ENCODE measurements at regions not wholly inside any gene's neighbourhood (a gene's known extent, or its start where the extent isn't known, plus 50 kb on each side); places are given as distances from the start of the nearest gene placed in this dataset.

GRCh38 chr15:70201425-70201775 is 103.7 kb upstream of the TLE3 start:
- Histone ChIP-seq H3K27me3 (ENCODE audit: control insufficient read depth in 2 of 2, insufficient read depth in 1 of 2, low read length in 1 of 2) (no peaks in the 10 kb centered on the region), H3K27ac (ENCODE audit: low read depth in 1 of 2, low read length in 1 of 2) (no peak overlapping the region), H3K4me1 (ENCODE audit: control insufficient read depth in 2 of 2, insufficient read depth in 2 of 2, low read length in 2 of 2) (peaks cover 0 to 38% of the 10 kb centered on the region in 2 donors), H3K36me3 (ENCODE audit: control insufficient read depth in 2 of 2, insufficient read depth in 2 of 2, low read length in 1 of 2) (no peaks in the 10 kb centered on the region), H3K9me3 (ENCODE audit: control insufficient read depth in 2 of 2, insufficient read depth in 1 of 2, low read length in 1 of 2) (no peaks in the 10 kb centered on the region), H3K4me3 (ENCODE audit: low read length in 2 of 2) (no peak overlapping the region)
- WGBS: 92% methylated on average over 6 of the region's 6 CpGs
- DNase-seq (ENCODE audit: low read depth in 6 of 9, low spot score in 9 of 9): no peak

DNA sequence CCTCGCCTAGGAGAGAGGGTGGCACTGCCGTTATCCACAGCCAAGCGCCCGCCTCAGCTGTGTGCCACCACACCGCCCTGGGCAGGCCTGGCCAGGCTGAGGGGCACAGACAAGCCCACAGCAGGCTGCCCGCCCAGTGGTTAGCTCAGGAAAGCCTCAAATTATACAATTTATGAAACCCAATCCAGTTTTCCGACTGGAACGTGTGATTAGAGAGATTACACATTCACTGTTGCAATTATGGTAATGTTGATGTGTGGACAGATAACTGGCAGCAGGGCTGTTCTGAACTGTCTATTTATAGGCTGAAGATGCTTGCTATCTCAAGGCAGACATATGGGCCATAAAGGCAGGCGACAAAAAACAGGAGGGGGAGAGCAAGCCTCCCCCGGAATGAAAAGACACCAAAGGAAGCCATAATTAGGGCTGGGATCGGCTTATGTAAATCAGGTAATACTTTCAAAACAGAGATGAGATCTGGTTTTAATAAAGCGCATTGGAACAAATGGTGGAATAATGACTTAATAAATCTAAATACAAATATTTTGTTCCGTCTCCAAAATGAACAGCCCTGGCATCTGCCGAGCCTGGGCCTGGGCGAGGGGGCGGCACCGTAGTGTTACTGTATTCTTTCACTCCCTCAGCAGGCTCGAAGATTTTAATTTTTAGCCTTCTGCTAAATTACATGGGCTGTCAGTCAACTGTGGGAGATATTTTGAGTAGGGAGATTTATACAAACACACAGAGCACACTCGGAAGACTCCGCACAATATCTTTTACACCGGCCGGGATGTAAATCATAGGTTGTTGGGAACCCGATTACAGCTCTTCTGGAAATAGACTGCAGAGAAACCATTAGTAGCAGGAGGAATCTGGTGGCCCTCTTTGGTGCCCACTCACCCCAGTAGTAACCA is 103.1 kb upstream of the TLE3 start:
- no peaks in the 10 kb centered on the region for H3K36me3 ChIP-seq (ENCODE audit: control insufficient read depth in 2 of 2, insufficient read depth in 2 of 2, low read length in 1 of 2)
- peaks cover 0 to 38% of the 10 kb centered on the region in 2 donors for H3K4me1 ChIP-seq (ENCODE audit: control insufficient read depth in 2 of 2, insufficient read depth in 2 of 2, low read length in 2 of 2)
- H3K27ac ChIP-seq (ENCODE audit: low read depth in 1 of 2, low read length in 1 of 2): no peak overlapping the region
- H3K27me3 ChIP-seq (ENCODE audit: control insufficient read depth in 2 of 2, insufficient read depth in 1 of 2, low read length in 1 of 2): no peaks in the 10 kb centered on the region
- no peak overlapping the region for H3K4me3 ChIP-seq (ENCODE audit: low read length in 2 of 2)
- H3K9me3 ChIP-seq (ENCODE audit: control insufficient read depth in 2 of 2, insufficient read depth in 1 of 2, low read length in 1 of 2): no peaks in the 10 kb centered on the region
- 92% methylated on average over 23 of the region's 23 CpGs for WGBS
- DNase-seq (ENCODE audit: low read depth in 6 of 9, low spot score in 9 of 9): no peak

- no peak overlapping the region for H3K27ac ChIP-seq (ENCODE audit: low read depth in 1 of 2, low read length in 1 of 2)
- WGBS: 87% methylated on average over 18 of the region's 18 CpGs
These were observed 102.1 kb upstream of the TLE3 start for GRCh38 chr15:70199540-70200410.

GRCh38 chr15:70199124-70199482 is 101.4 kb upstream of the TLE3 start:
- no peaks in the 10 kb centered on the region for H3K27me3 ChIP-seq (ENCODE audit: control insufficient read depth in 2 of 2, insufficient read depth in 1 of 2, low read length in 1 of 2)
- 94% methylated on average over 4 of the region's 4 CpGs for WGBS
- H3K4me3 ChIP-seq (ENCODE audit: low read length in 2 of 2): no peak overlapping the region
- peaks cover 0 to 45% of the 10 kb centered on the region in 2 donors for H3K4me1 ChIP-seq (ENCODE audit: control insufficient read depth in 2 of 2, insufficient read depth in 2 of 2, low read length in 2 of 2)
- no peaks in the 10 kb centered on the region for H3K9me3 ChIP-seq (ENCODE audit: control insufficient read depth in 2 of 2, insufficient read depth in 1 of 2, low read length in 1 of 2)
- H3K36me3 ChIP-seq (ENCODE audit: control insufficient read depth in 2 of 2, insufficient read depth in 2 of 2, low read length in 1 of 2): no peaks in the 10 kb centered on the region
- no peak overlapping the region for H3K27ac ChIP-seq (ENCODE audit: low read depth in 1 of 2, low read length in 1 of 2)
- DNase-seq (ENCODE audit: low read depth in 6 of 9, low spot score in 9 of 9): no peak

More at GRCh38 chr15:70199540-70200410, 102.1 kb upstream of the TLE3 start:
- Histone ChIP-seq H3K9me3 (ENCODE audit: control insufficient read depth in 2 of 2, insufficient read depth in 1 of 2, low read length in 1 of 2) (no peaks in the 10 kb centered on the region), H3K4me3 (ENCODE audit: low read length in 2 of 2) (no peak overlapping the region), H3K4me1 (ENCODE audit: control insufficient read depth in 2 of 2, insufficient read depth in 2 of 2, low read length in 2 of 2) (peaks cover 0 to 40% of the 10 kb centered on the region in 2 donors), H3K36me3 (ENCODE audit: control insufficient read depth in 2 of 2, insufficient read depth in 2 of 2, low read length in 1 of 2) (no peaks in the 10 kb centered on the region), H3K27me3 (ENCODE audit: control insufficient read depth in 2 of 2, insufficient read depth in 1 of 2, low read length in 1 of 2) (no peaks in the 10 kb centered on the region)
- DNase-seq (ENCODE audit: low read depth in 6 of 9, low spot score in 9 of 9): no peak

GRCh38 chr15:70198441-70199123 is 100.9 kb upstream of the TLE3 start:
- Histone ChIP-seq H3K9me3 (ENCODE audit: control insufficient read depth in 2 of 2, insufficient read depth in 1 of 2, low read length in 1 of 2) (no peaks in the 10 kb centered on the region), H3K27ac (ENCODE audit: low read depth in 1 of 2, low read length in 1 of 2) (no peak overlapping the region), H3K4me1 (ENCODE audit: control insufficient read depth in 2 of 2, insufficient read depth in 2 of 2, low read length in 2 of 2) (peaks cover 0 to 45% of the 10 kb centered on the region in 2 donors), H3K36me3 (ENCODE audit: control insufficient read depth in 2 of 2, insufficient read depth in 2 of 2, low read length in 1 of 2) (no peaks in the 10 kb centered on the region), H3K27me3 (ENCODE audit: control insufficient read depth in 2 of 2, insufficient read depth in 1 of 2, low read length in 1 of 2) (no peaks in the 10 kb centered on the region), H3K4me3 (ENCODE audit: low read length in 2 of 2) (no peak overlapping the region)
- DNase-seq (ENCODE audit: low read depth in 6 of 9, low spot score in 9 of 9): no peak
- WGBS: 93% methylated on average over 6 of the region's 6 CpGs

GRCh38 chr15:70197945-70198361 is 100.2 kb upstream of the TLE3 start:
- H3K27me3 ChIP-seq (ENCODE audit: control insufficient read depth in 2 of 2, insufficient read depth in 1 of 2, low read length in 1 of 2): no peaks in the 10 kb centered on the region
- H3K4me3 ChIP-seq (ENCODE audit: low read length in 2 of 2): no peak overlapping the region
- H3K27ac ChIP-seq (ENCODE audit: low read depth in 1 of 2, low read length in 1 of 2): peak overlapping the region in 1 of 2 donors; percentile 74
- DNase-seq (ENCODE audit: low read depth in 6 of 9, low spot score in 9 of 9): no peak
- H3K9me3 ChIP-seq (ENCODE audit: control insufficient read depth in 2 of 2, insufficient read depth in 1 of 2, low read length in 1 of 2): no peaks in the 10 kb centered on the region
- H3K36me3 ChIP-seq (ENCODE audit: control insufficient read depth in 2 of 2, insufficient read depth in 2 of 2, low read length in 1 of 2): no peaks in the 10 kb centered on the region
- H3K4me1 ChIP-seq (ENCODE audit: control insufficient read depth in 2 of 2, insufficient read depth in 2 of 2, low read length in 2 of 2): peaks cover 0 to 45% of the 10 kb centered on the region in 2 donors
- 94% methylated on average over 9 of the region's 9 CpGs for WGBS

DNA sequence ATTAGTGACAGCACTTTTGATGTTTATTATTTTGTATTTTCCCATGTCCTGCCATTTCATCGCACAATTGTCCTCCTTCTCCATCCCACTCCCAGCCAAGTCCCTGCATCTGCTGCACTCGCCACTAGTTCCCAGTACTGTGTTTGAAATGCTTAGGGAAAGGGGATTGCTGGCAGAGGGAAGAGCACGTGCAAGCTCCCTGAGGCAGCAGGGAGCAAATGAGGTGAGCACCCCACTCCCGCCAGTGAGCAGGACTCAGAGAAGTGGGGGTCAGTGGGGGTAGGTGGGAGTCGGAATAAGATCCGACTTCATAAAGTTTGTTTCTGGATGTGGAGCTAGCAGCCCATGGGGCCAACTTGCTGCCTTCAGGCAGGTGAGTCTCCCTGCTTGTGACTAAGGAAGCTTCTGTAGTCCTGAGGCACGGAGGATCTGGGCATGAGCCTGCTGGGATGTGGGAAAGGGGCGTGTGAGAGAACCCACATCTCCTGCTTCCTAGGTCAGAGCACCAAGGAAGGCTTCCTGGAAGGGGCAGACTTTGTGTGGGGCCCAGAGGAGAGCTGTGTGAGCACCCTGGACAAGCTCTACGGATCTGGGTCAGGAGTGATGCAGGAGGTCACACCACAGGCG is 99.7 kb upstream of the TLE3 start:
- Histone ChIP-seq H3K9me3 (ENCODE audit: control insufficient read depth in 2 of 2, insufficient read depth in 1 of 2, low read length in 1 of 2) (no peaks in the 10 kb centered on the region), H3K27me3 (ENCODE audit: control insufficient read depth in 2 of 2, insufficient read depth in 1 of 2, low read length in 1 of 2) (no peaks in the 10 kb centered on the region), H3K36me3 (ENCODE audit: control insufficient read depth in 2 of 2, insufficient read depth in 2 of 2, low read length in 1 of 2) (no peaks in the 10 kb centered on the region), H3K4me3 (ENCODE audit: low read length in 2 of 2) (no peak overlapping the region), H3K4me1 (ENCODE audit: control insufficient read depth in 2 of 2, insufficient read depth in 2 of 2, low read length in 2 of 2) (peaks cover 0 to 44% of the 10 kb centered on the region in 2 donors), H3K27ac (ENCODE audit: low read depth in 1 of 2, low read length in 1 of 2) (peak overlapping the region; percentile 71 to 74)
- no peak for DNase-seq (ENCODE audit: low read depth in 6 of 9, low spot score in 9 of 9)
- 97% methylated on average over 10 of the region's 10 CpGs for WGBS

DNA sequence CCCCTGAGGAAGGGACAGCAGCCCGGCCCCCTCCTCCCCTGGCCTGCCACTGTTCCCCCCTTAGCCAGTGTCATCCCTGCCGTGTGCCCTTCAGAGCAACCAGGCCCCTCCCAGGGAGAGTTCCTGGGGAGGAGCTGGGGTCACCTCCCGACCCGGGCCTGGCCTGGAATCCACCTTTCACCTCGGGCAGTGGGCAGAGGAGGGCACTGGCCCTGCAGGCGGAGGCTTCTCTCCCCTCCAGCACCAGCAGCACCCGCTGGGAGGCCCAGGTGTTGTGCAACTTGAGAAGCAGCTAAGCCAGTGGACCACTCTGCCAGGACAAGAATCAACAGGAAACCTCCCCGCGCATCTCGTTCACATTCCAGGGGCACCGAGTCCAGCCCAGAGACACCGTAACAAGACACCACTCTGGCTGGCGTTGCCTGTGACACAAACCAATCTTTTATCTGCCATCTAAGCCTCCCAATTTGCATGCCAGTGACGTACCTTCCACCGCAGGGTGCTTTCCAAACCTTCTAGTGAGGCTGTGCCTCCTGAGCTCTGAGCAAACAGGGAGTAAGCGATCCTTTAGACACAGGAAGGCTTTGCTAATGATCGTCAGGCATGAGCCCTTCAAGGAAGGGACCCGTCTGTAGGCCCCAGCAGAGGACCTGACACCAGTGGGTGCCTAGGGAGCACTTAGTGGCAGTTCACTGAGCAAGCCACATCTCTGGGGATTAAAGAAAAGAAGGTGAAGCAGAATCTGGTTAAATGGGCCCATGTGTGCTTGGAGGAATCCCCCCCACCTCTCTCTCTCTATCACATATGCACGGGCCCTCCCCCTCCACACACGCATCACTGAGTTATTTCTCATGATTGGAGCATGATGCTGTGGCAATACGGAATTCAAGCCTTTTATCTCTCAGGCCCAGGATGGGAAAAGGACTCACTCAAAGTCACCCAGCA is 98.9 kb upstream of the TLE3 start:
- DNase-seq (ENCODE audit: low read depth in 6 of 9, low spot score in 9 of 9): peak in 2 of 9 donors; percentile 29 to 48
- Histone ChIP-seq H3K4me3 (ENCODE audit: low read length in 2 of 2) (no peak overlapping the region), H3K27me3 (ENCODE audit: control insufficient read depth in 2 of 2, insufficient read depth in 1 of 2, low read length in 1 of 2) (no peaks in the 10 kb centered on the region), H3K4me1 (ENCODE audit: control insufficient read depth in 2 of 2, insufficient read depth in 2 of 2, low read length in 2 of 2) (peaks cover 0 to 44% of the 10 kb centered on the region in 2 donors), H3K27ac (ENCODE audit: low read depth in 1 of 2, low read length in 1 of 2) (peak overlapping the region; percentile 71 to 74), H3K9me3 (ENCODE audit: control insufficient read depth in 2 of 2, insufficient read depth in 1 of 2, low read length in 1 of 2) (no peaks in the 10 kb centered on the region), H3K36me3 (ENCODE audit: control insufficient read depth in 2 of 2, insufficient read depth in 2 of 2, low read length in 1 of 2) (no peaks in the 10 kb centered on the region)
- 90% methylated on average over 21 of the region's 21 CpGs for WGBS

All from thymus (tissue), 11 donors.